ENCODE measurements at regions not wholly inside any gene's neighbourhood (a gene's known extent, or its start where the extent isn't known, plus 50 kb on each side); places are given as distances from the start of the nearest gene placed in this dataset.

DNA sequence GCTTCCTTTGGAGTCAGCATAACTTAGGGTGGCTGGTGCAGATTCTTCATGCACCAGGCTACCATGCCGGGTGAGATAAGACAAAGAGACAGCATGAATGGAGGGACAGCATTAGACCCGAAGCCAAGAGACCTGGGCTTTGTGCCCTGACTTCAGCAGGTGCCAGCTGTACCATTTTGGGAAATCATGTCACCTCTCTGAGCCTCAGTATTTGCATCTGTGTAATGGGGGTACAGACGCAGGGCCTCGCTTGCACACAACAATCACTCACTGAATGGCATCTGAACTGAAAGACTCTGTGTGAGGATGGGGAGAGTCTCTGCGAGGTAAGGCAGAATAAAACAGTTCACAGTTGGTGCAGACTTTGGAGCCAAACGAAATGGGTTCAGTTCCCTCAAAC, 1053.7 kb downstream of the VRK1 start:
- DNase-seq: no peak
- no peaks in the 10 kb centered on the region for H3K9me3 ChIP-seq
- TF ChIP-seq FOXM1 (IDR thresholded peaks at IDR 0.05; ENCODE audit: low read depth): no peak

DNA sequence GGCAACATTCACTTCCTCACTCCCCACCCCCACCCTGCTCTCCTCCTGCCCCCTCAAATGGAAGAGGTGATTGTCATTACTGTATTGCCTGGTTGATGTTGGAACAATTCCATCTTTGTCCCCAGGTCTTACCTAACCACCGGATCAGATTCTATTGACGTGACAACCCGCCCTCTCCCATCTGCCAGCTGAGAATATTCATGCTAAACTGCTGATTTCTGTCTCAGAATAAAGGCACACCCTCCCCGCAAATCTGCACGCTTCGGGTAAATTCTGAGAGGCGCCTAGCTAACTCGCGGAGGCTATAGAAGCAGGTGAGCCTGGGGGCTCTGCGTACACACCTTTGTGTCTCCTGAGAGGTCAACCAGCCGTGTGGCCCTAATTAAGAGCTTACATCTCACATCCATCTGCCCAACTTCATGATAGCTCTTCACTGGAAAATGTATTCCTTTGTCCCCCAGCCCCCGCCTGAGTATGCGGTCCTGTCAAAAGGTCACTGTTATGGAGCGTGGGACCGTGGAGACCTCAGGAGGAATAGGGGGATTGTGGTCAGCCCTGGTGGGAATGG, 1054.3 kb downstream of the VRK1 start:
- Histone ChIP-seq H3K4me1 (ENCODE audit: control insufficient read depth in 1 of 2, insufficient read depth in 2 of 2, low read depth in 1 of 2, low read length in 1 of 2) (no peaks in the 10 kb centered on the region), H4K20me1 (ENCODE audit: insufficient read depth) (no peaks in the 10 kb centered on the region), H3K27ac (ENCODE audit: low read depth in 2 of 2, low read length in 1 of 2) (no peak overlapping the region), H3K9ac (no peak overlapping the region), H3K9me3 (no peaks in the 10 kb centered on the region), H3K36me3 (replicated peaks in 1 of 2; ENCODE audit: control insufficient read depth in 1 of 2, insufficient read depth in 2 of 2, low read length in 1 of 2) (no peaks in the 10 kb centered on the region), H3K4me3 (ENCODE audit: low read depth in 2 of 2, low read length in 1 of 2) (no peak overlapping the region), H3K27me3 (ENCODE audit: insufficient read depth) (no peaks in the 10 kb centered on the region), H3K4me2 (no peak overlapping the region), H2AFZ (ENCODE audit: low read depth) (no peak overlapping the region), H3K9me2 (no peaks in the 10 kb centered on the region), H3K79me2 (ENCODE audit: insufficient read depth) (no peaks in the 10 kb centered on the region), H3F3A (replicated peaks; ENCODE audit: insufficient read depth) (no peaks in the 10 kb centered on the region)
- WGBS (ENCODE audit: low lambda C conversion rate): 6% methylated on average over 15 of the region's 15 CpGs
- CTCF ChIA-PET: no interaction called here
- POLR2A ChIA-PET: no interaction called here
- no peak for DNase-seq
- no peak for TF ChIP-seq TCF12 (IDR thresholded peaks at IDR 0.05)
- TF ChIP-seq SMC3 (IDR thresholded peaks at IDR 0.05; ENCODE audit: low read depth, low read length): no peak
- no peak for TF ChIP-seq FOXJ3 (CRISPR knock-in tag; IDR thresholded peaks at IDR 0.05)
- TF ChIP-seq MEF2A (IDR thresholded peaks at IDR 0.05; ENCODE audit: borderline replicate concordance, low read depth): no peak
- TF ChIP-seq, protein P1, sequence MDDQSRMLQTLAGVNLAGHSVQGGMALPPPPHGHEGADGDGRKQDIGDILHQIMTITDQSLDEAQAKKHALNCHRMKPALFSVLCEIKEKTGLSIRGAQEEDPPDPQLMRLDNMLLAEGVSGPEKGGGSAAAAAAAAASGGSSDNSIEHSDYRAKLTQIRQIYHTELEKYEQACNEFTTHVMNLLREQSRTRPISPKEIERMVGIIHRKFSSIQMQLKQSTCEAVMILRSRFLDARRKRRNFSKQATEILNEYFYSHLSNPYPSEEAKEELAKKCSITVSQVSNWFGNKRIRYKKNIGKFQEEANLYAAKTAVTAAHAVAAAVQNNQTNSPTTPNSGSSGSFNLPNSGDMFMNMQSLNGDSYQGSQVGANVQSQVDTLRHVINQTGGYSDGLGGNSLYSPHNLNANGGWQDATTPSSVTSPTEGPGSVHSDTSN (IDR thresholded peaks at IDR 0.05): no peak
- TF ChIP-seq, protein P2, sequence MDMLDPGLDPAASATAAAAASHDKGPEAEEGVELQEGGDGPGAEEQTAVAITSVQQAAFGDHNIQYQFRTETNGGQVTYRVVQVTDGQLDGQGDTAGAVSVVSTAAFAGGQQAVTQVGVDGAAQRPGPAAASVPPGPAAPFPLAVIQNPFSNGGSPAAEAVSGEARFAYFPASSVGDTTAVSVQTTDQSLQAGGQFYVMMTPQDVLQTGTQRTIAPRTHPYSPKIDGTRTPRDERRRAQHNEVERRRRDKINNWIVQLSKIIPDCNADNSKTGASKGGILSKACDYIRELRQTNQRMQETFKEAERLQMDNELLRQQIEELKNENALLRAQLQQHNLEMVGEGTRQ (IDR thresholded peaks at IDR 0.05; ENCODE audit: borderline replicate concordance, low read depth, low read length): no peak
- TF ChIP-seq TEAD4 (IDR thresholded peaks at IDR 0.05; ENCODE audit: borderline replicate concordance, insufficient read depth): no peak
- no peak for TF ChIP-seq RCOR1 (IDR thresholded peaks at IDR 0.05; ENCODE audit: low read length)
- no peak for TF ChIP-seq EP300 (IDR thresholded peaks at IDR 0.05; ENCODE audit: borderline replicate concordance in 1 of 2, low read depth in 1 of 2, low read length in 1 of 2)
- no peak for TF ChIP-seq FOXM1 (IDR thresholded peaks at IDR 0.05; ENCODE audit: low read depth)
- TF ChIP-seq TAF1 (IDR thresholded peaks at IDR 0.05; ENCODE audit: borderline replicate concordance, low read depth, low read length): no peak
- TF ChIP-seq RAD21 (IDR thresholded peaks at IDR 0.05; ENCODE audit: low read length): no peak

More for the DNA sequence above, 1053.7 kb downstream of the VRK1 start:
- Histone ChIP-seq H3K9ac (no peak overlapping the region), H3K27me3 (ENCODE audit: insufficient read depth) (no peaks in the 10 kb centered on the region), H4K20me1 (ENCODE audit: insufficient read depth) (no peaks in the 10 kb centered on the region), H3K79me2 (ENCODE audit: insufficient read depth) (no peaks in the 10 kb centered on the region), H3F3A (replicated peaks; ENCODE audit: insufficient read depth) (no peaks in the 10 kb centered on the region), H3K4me1 (ENCODE audit: control insufficient read depth in 1 of 2, insufficient read depth in 2 of 2, low read depth in 1 of 2, low read length in 1 of 2) (no peaks in the 10 kb centered on the region), H2AFZ (ENCODE audit: low read depth) (no peak overlapping the region), H3K9me2 (no peaks in the 10 kb centered on the region), H3K4me2 (no peak overlapping the region), H3K27ac (ENCODE audit: low read depth in 2 of 2, low read length in 1 of 2) (no peak overlapping the region), H3K4me3 (ENCODE audit: low read depth in 2 of 2, low read length in 1 of 2) (no peak overlapping the region), H3K36me3 (replicated peaks in 1 of 2; ENCODE audit: control insufficient read depth in 1 of 2, insufficient read depth in 2 of 2, low read length in 1 of 2) (no peaks in the 10 kb centered on the region)
- ChIA-PET CTCF (no interaction called here), POLR2A (no interaction called here)
- WGBS (ENCODE audit: low lambda C conversion rate): 11% methylated on average over 6 of the region's 6 CpGs

All from SK-N-SH (cell line).